Right atrium auricular region (tissue), 2 donors: ENCODE measurements at regions not wholly inside any gene's neighbourhood (a gene's known extent, or its start where the extent isn't known, plus 50 kb on each side); places are given as distances from the start of the nearest gene placed in this dataset.

Experiments
- DNase-seq: peaks from one replicate; pipeline ENCODE4 v3.0.0-alpha.2; 2019; ENCODE audit warnings: low spot score
- H3K27ac ChIP-seq, 2 donors: fragments of 200-600 bp; sonication (generic); 1 replicate in 1 of 2; 2 replicates in 1 of 2; pipeline ENCODE4 v1.5.1; 2016 to 2019
- H3K27me3 ChIP-seq, 2 donors: fragments of 200-600 bp; sonication (generic); one replicate each; pipeline versions ENCODE4 v1.5.1 to v1.6.0; 2017 to 2019
- H3K36me3 ChIP-seq: fragments of 200-600 bp; sonication (generic); one replicate; pipeline ENCODE4 v1.5.1; 2016
- H3K4me1 ChIP-seq, 2 donors: fragments of 200-600 bp; sonication (generic); one replicate each; pipeline versions ENCODE4 v1.5.1 to v1.6.0; 2017 to 2019
- H3K4me3 ChIP-seq, 2 donors: fragments of 200-600 bp; sonication (generic); 1 replicate in 1 of 2; 2 replicates in 1 of 2; pipeline ENCODE4 v1.5.1; 2017 to 2019; ENCODE audit warnings: mild to moderate bottlenecking in 1 of 2, moderate library complexity in 1 of 2
- H3K9me3 ChIP-seq, 2 donors: fragments of 200-600 bp; sonication (generic); one replicate each; pipeline ENCODE4 v1.5.1; 2019
- TF ChIP-seq, protein P1 (sequence below), 2 donors: fragments of 200-600 bp; sonication (generic); IDR thresholded peaks; one replicate each; pipeline ENCODE4 v1.5.1; 2019; ENCODE audit warnings: antibody characterized with exemption in 2 of 2

DNA sequence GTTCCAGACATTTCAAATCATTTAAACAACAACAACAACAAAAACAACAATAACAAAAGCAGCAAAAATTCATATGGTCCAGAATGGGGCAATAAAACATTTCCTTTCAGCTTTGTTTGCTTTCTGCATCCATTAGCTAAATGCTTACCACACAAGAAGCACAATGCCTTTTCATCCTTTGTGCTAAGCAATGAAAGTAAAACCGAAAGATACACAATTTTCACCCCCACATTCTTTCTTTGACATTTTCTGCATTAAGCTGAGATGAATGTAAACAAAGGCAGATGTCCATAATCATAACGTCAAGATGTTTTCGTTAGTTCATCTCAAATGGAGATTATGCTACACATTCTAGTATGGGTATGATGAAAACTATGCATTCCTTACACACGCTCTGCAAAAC, 568.5 kb downstream of the SLITRK6 start:
- Histone ChIP-seq H3K27me3 (no peaks in the 10 kb centered on the region), H3K4me1 (no peaks in the 10 kb centered on the region), H3K9me3 (no peaks in the 10 kb centered on the region), H3K4me3 (no peak overlapping the region), H3K27ac (no peak overlapping the region), H3K36me3 (no peaks in the 10 kb centered on the region)
- TF ChIP-seq, protein P1, sequence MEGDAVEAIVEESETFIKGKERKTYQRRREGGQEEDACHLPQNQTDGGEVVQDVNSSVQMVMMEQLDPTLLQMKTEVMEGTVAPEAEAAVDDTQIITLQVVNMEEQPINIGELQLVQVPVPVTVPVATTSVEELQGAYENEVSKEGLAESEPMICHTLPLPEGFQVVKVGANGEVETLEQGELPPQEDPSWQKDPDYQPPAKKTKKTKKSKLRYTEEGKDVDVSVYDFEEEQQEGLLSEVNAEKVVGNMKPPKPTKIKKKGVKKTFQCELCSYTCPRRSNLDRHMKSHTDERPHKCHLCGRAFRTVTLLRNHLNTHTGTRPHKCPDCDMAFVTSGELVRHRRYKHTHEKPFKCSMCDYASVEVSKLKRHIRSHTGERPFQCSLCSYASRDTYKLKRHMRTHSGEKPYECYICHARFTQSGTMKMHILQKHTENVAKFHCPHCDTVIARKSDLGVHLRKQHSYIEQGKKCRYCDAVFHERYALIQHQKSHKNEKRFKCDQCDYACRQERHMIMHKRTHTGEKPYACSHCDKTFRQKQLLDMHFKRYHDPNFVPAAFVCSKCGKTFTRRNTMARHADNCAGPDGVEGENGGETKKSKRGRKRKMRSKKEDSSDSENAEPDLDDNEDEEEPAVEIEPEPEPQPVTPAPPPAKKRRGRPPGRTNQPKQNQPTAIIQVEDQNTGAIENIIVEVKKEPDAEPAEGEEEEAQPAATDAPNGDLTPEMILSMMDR (IDR thresholded peaks at IDR 0.05), result no peak
- no peak for DNase-seq

DNA sequence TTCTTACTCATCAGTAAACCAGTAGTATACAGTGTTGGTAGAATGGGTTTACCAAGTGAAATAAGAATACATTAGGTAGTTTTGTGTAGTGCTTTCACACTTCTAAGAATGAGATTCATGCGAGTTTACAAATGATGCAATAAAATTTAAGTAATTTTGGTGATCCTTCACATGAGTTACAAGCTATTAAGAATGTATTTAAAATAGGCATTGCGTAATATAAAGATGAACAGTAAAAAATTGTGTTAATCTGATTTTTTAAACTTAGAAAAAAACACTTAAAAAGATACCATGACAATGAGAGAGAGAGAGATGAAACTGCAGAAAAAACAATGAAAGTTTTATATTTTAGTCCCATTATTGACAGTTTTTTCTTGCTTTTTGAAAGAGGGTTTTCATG, 570.5 kb downstream of the SLITRK6 start:
- Histone ChIP-seq H3K27me3 (no peaks in the 10 kb centered on the region), H3K4me3 (no peak overlapping the region), H3K36me3 (no peaks in the 10 kb centered on the region), H3K9me3 (no peaks in the 10 kb centered on the region), H3K27ac (no peak overlapping the region), H3K4me1 (no peaks in the 10 kb centered on the region)
- TF ChIP-seq, protein P1 (IDR thresholded peaks at IDR 0.05), result no peak
- no peak for DNase-seq

DNA sequence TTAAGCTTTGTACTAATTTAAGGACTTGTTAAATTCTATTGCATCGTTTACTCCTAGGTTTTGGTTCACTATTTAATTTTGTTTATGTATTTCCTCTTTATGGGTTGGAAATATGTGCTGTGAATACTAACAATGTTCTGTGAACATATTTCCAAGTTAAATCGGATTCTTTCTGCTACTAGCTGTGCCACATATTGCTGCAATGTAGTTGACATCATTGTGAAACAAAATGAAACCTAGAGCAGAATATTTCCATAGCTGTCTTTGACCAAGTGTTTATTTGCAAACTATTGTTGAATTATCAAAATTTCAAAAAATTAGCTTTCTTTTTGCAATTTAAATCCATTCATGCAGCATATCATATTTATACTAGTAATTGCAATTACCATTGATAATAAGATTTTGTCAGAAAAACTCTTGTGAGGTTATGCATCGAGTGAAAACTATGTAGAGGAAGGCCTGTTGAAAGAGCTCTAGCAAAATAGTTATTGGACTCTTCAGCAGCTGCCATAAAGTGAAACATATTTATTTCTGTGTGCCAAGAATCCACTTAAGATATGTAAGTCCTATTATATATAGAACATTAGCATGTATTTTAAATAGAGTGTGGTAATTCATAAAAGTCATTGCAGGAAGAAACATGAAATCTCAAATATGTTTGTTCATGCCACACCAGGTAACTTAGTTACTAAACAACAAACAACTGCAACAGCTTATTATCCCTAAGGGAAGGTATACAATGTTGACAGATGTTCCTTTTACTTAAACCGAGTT, 575.1 kb downstream of the SLITRK6 start:
- H3K36me3 ChIP-seq, result no peaks in the 10 kb centered on the region
- no peak for DNase-seq
- H3K27me3 ChIP-seq, result no peaks in the 10 kb centered on the region
- H3K4me3 ChIP-seq, result no peak overlapping the region
- H3K27ac ChIP-seq, result no peak overlapping the region
- H3K9me3 ChIP-seq, result no peaks in the 10 kb centered on the region
- H3K4me1 ChIP-seq, result no peaks in the 10 kb centered on the region
- TF ChIP-seq, protein P1 (IDR thresholded peaks at IDR 0.05), result no peak

DNA sequence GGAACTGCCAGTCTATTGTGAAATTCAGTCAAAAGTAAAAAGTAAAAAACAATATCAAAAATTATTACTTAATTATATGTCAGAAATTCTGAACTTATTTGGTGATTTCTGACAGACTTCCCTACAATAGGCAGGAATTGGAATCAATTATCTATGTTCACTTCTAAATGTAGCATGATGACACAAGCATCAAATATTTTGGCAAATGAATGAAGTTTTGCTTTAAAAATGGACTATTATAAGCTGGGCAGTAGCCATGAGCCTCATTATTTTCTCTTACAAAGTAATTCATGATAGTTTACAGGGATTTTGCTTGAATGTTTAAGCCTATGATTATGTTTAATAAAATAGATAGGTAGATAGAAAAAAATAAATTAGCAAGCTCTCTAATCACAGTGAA, 582.6 kb downstream of the SLITRK6 start:
- Histone ChIP-seq H3K27ac (no peak overlapping the region), H3K36me3 (no peaks in the 10 kb centered on the region), H3K9me3 (no peaks in the 10 kb centered on the region), H3K27me3 (no peaks in the 10 kb centered on the region), H3K4me1 (no peaks in the 10 kb centered on the region), H3K4me3 (no peak overlapping the region)
- TF ChIP-seq, protein P1 (IDR thresholded peaks at IDR 0.05), result no peak
- no peak for DNase-seq

DNA sequence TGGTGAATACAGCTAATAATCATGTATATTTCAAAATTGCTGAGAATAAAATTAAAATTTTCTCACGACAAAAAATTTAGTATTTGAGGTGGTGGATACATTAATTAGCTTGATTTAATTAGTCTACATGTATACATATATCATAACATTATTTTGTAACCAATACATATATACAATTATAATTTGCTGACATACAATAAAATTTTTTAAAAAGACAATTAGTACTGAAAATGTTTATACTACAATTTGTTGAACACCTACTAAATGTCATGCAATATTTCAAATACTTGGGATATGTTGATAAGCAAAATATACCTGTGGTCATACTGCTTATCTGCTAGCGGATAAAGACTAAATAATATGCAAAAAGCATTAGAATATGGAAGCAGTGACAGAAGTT, 586.5 kb downstream of the SLITRK6 start:
- no peak for DNase-seq
- Histone ChIP-seq H3K4me1 (no peaks in the 10 kb centered on the region), H3K27ac (no peak overlapping the region), H3K27me3 (no peaks in the 10 kb centered on the region), H3K36me3 (no peaks in the 10 kb centered on the region), H3K4me3 (no peak overlapping the region), H3K9me3 (no peaks in the 10 kb centered on the region)
- TF ChIP-seq, protein P1 (IDR thresholded peaks at IDR 0.05), result no peak
